ENCODE measurements at regions not wholly inside any gene's neighbourhood (a gene's known extent, or its start where the extent isn't known, plus 50 kb on each side); places are given as distances from the start of the nearest gene placed in this dataset.
A peak's percentile ranks its signal among the peaks of the same experiment; 100 is the strongest.

DNA sequence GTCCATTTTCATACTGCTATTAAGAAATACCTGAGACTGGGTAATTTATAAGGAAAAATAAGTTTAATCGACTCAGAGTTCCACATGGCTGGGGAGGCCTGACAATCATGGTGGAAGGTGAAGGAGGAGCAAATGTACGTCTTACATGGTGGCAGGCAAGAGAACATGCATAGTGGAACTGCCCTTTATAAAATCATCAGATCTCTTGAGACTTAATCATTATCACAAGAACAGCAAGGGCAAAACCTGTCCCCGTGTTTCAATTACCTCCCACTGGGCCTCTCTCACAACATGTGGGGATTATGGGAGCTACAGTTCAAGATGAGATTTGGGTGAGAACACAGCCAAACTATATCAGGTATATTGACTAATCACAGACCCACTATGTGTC, 370.2 kb upstream of the USP24 start:
- Histone ChIP-seq H3K14ac (ENCODE audit: insufficient read length) (no peak overlapping the region), H3K79me1 (ENCODE audit: low read depth, low read length) (no peaks in the 10 kb centered on the region), H2BK12ac (ENCODE audit: low read depth, low read length) (no peak overlapping the region), H3K23me2 (ENCODE audit: low read depth, low read length) (no peaks in the 10 kb centered on the region), H3K27ac (ENCODE audit: low read depth, low read length) (no peak overlapping the region), H3K4me1 (replicated peaks in 1 of 4; ENCODE audit: control insufficient read depth in 3 of 4, insufficient read depth in 4 of 4, low read length in 3 of 4) (peaks cover 0 to 3% (median 2%) of the 10 kb centered on the region in 4 experiments; a peak in 3 of 7 replicates), H3K79me2 (ENCODE audit: control insufficient read depth in 1 of 2, insufficient read depth in 2 of 2, low read length in 2 of 2) (no peaks in the 10 kb centered on the region), H2AK5ac (ENCODE audit: low read depth, low read length) (no peak overlapping the region), H3K18ac (ENCODE audit: extremely low read depth, low read length) (no peak overlapping the region), H3K27me3 (replicated peaks in 1 of 4; ENCODE audit: control insufficient read depth in 3 of 4, extremely low read depth in 1 of 4, insufficient read depth in 3 of 4, low read length in 3 of 4) (no peaks in the 10 kb centered on the region), H3K56ac (replicated peaks; ENCODE audit: insufficient read length, low read depth, low read length) (no peak overlapping the region), H2BK20ac (ENCODE audit: low read length) (no peak overlapping the region), H3K9me3 (ENCODE audit: insufficient read depth in 2 of 2, low read depth in 1 of 2, low read length in 1 of 2) (no peaks in the 10 kb centered on the region), H2AFZ (ENCODE audit: low read length) (peak overlapping the region; percentile 85; the same call in 1 of the 2 replicates), H2BK120ac (replicated peaks; ENCODE audit: low read depth, low read length) (no peak overlapping the region), H4K8ac (ENCODE audit: extremely low read depth, insufficient read depth, low read length) (no peak overlapping the region), H4K5ac (ENCODE audit: insufficient read length, low read depth, low read length) (no peak overlapping the region), H2BK15ac (ENCODE audit: low read length) (0 out of 2 replicates have a peak overlapping the region, but pooled peaks have one; percentile 16), H3K4me3 (ENCODE audit: extremely low read depth in 1 of 4, insufficient read depth in 2 of 4, low read depth in 3 of 4, low read length in 4 of 4) (no peak overlapping the region), H4K20me1 (replicated peaks in 1 of 2; ENCODE audit: control insufficient read depth in 1 of 2, insufficient read depth in 2 of 2, low read length in 2 of 2) (no peaks in the 10 kb centered on the region), H3K9ac (replicated peaks in 1 of 4; ENCODE audit: extremely low read depth in 1 of 4, low read depth in 3 of 4, low read length in 3 of 4) (no peak overlapping the region), H2BK5ac (ENCODE audit: low read depth, low read length) (no peak overlapping the region), H3K4ac (replicated peaks; ENCODE audit: insufficient read length, low read depth, low read length) (no peak overlapping the region), H3K23ac (ENCODE audit: insufficient read length) (no peak overlapping the region), H3K36me3 (ENCODE audit: control insufficient read depth in 2 of 4, insufficient read depth in 4 of 4, low read length in 3 of 4) (no peaks in the 10 kb centered on the region), H4K91ac (replicated peaks; ENCODE audit: insufficient read length, low read length) (no peak overlapping the region), H3K4me2 (ENCODE audit: insufficient read depth in 1 of 2, low read depth in 2 of 2, low read length in 2 of 2) (no peak overlapping the region)
- no peak for FAIRE-seq
- POLR2A ChIA-PET (ENCODE audit: partially characterized antibody) = no interaction called here
- 91% methylated on average over 3 of the region's 3 CpGs; no CpG with 5 or more reads in 1 of the 2 experiments for whole genome bisulfite sequencing, 2 experiments (ENCODE audit: extremely low coverage in 1 of 2, insufficient coverage in 1 of 2, insufficient read length in 1 of 2, insufficient replicate concordance in 2 of 2, low coverage in 1 of 2, low lambda C conversion rate in 2 of 2, missing lambda C conversion rate in 1 of 2)
- CTCF ChIA-PET (ENCODE audit: partially characterized antibody) = interaction anchor here (1.0 kb wide), 1 partner anchor 10 kb away, joined by 4 read pairs; no protein-coding TSS in a partner anchor
- TF ChIP-seq RAD21 (IDR thresholded peaks at IDR 0.05 in 1 of 2, conservative IDR thresholded peaks at IDR 0.05 in 1 of 2; ENCODE audit: low read depth in 2 of 2, low read length in 2 of 2) = no peak
- no peak for TF ChIP-seq HDAC2 (IDR thresholded peaks at IDR 0.05; ENCODE audit: borderline replicate concordance in 1 of 2, low read depth in 2 of 2, low read length in 2 of 2)
- TF ChIP-seq, protein P1, sequence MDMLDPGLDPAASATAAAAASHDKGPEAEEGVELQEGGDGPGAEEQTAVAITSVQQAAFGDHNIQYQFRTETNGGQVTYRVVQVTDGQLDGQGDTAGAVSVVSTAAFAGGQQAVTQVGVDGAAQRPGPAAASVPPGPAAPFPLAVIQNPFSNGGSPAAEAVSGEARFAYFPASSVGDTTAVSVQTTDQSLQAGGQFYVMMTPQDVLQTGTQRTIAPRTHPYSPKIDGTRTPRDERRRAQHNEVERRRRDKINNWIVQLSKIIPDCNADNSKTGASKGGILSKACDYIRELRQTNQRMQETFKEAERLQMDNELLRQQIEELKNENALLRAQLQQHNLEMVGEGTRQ (IDR thresholded peaks at IDR 0.05; ENCODE audit: low read length) = no peak
- no peak for TF ChIP-seq NRF1 (IDR thresholded peaks at IDR 0.05; ENCODE audit: low read depth, low read length)
- no peak for TF ChIP-seq NANOG (IDR thresholded peaks at IDR 0.05; ENCODE audit: insufficient read depth, low read depth, low read length, poor library complexity, severe bottlenecking)
- no peak for TF ChIP-seq POLR2AphosphoS5 (IDR thresholded peaks at IDR 0.05; ENCODE audit: low read depth, low read length)
- no peak for TF ChIP-seq CREB1 (IDR thresholded peaks at IDR 0.05)
- no peak for TF ChIP-seq TAF1 (IDR thresholded peaks at IDR 0.05; ENCODE audit: low read depth, low read length)
- TF ChIP-seq EP300 (IDR thresholded peaks at IDR 0.05; ENCODE audit: borderline replicate concordance in 1 of 2, low read depth in 2 of 2, low read length in 2 of 2) = no peak
- no peak for TF ChIP-seq KDM1A (IDR thresholded peaks at IDR 0.05; ENCODE audit: borderline replicate concordance, low read length)
- no peak for TF ChIP-seq EZH2 (IDR thresholded peaks at IDR 0.05; ENCODE audit: low read depth, low read length, severe bottlenecking)
- no peak for DNase-seq (ENCODE audit: low read depth in 1 of 2, low spot score in 2 of 2)
